ENCODE measurements at regions not wholly inside any gene's neighbourhood (a gene's known extent, or its start where the extent isn't known, plus 50 kb on each side); places are given as distances from the start of the nearest gene placed in this dataset.

DNA sequence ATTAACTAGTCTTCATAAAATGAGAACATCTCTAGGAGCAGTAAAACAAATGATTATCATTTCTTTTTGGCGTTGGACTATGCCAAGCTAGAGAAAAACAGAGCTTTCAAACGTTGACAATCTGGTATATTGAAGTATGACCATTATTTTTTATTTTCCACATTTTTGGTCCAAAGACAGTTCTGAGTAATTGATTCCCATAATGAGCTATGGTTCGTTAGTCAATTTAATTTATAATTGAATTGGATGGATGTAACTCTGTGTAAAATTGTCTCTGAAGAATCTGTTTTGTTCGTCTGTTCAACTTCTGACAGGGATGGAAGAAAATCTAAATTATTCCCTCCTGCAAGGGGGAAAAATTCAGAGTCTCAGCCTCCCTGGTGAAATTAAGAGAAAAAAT lies 234.5 kb downstream of the LMO4 start:
- no peak for DNase-seq

GRCh38 chr1:87565861-87566260 lies 237.2 kb downstream of the LMO4 start:
- DNase-seq, result no peak

DNA sequence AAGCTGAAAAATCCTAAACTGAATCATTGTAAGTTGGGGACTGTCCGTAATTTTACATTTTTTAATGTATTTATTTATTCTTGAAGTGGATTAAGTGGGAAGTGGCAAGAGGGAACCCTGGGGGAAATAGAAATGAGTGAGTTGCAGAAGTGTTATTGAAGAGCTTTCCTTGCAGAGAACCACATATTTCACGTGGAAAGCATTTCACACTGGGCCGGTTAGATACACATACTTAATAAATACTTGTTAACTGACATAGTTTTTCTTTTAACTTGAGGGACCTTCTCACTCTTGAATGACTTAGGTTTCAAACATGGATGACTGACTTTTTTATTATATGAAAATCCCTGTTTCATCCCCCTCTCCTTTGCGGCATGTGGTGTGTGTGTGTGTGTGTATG lies 239.3 kb downstream of the LMO4 start:
- no peak for DNase-seq

DNA sequence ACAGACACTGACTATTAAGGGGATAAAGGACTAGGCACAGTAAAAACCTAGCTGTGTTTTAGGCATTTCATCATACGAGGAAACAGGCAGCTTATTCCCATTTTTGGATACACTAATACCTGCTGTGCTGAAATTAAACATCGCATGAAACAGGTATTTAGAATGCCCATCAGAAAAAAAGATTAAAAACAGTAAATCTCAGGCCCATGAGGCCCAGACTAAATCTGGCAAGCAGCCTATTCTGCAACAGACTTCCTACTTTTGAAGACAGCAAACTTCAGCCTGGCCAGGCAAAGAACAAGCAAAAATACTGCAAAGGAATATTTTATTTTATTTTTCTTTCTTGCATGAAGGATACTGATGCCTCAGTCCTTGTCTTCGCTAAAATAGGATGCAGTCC lies 240.2 kb downstream of the LMO4 start:
- DNase-seq, result no peak

- DNase-seq, result no peak
Measured at GRCh38 chr1:87572008-87572407, 243.3 kb downstream of the LMO4 start.

GRCh38 chr1:87572891-87573290 lies 244.2 kb downstream of the LMO4 start:
- no peak for DNase-seq

GRCh38 chr1:87575528-87575927 lies 246.8 kb downstream of the LMO4 start:
- DNase-seq, result no peak

DNA sequence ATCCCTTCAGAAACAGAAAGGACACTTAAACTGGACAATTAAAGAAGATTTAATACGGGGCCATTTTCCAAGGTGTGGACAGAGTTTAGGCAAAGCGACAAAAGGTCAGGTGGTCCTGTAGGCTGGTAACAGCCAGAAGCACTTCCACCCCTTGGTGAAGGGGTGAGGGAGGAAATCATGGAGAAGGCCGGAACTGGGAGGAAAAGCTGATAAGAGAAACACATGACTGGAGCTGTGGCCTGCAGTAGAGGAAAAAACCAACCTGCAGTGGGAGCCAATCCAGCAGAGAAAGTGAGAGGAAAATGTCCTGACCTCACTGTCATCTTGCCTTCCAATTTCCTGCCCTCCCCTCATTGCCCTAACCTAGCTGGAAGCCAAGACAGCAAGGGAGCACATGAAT lies 249.8 kb downstream of the LMO4 start:
- DNase-seq, result no peak

- DNase-seq, result no peak
Measured at GRCh38 chr1:87583459-87583858, 254.8 kb downstream of the LMO4 start.

DNA sequence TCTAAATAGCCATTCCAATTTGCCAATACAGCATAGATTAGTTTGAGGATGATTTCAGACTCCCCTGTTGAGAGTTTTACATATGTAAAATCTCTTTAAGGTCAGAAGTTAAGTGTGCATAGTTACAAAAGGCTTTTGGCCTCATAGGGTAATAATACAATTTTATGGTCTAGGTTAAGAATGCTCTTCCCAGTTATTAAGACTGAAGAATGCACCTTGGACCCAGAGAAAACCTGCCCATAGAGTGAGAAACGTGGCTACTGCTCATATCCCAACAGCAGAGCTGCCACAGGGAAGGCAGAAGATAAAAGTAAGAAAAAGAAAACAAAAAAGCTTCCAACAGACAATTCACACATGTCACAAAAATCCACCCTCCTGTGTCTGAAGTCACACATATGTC lies 255.9 kb downstream of the LMO4 start:
- no peak for DNase-seq

DNA sequence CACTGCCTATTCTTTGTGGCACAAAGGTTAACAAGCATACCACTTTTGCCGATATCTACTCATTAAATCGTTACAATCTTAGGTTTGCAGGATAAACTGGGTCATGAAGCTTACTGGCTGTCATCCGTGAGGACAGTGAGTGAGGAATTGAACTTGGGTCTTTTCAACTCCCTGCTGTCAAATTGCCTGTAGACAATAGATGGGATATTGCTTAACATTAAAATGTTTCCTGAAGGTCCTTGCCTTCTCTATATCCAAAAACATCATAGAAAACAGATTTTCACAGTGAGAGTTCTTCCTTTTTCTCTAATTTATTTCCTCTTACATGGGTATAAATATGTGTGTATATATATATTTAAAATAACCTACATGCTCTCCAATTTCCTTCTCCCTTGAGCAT lies 257.8 kb downstream of the LMO4 start:
- DNase-seq, result no peak

DNA sequence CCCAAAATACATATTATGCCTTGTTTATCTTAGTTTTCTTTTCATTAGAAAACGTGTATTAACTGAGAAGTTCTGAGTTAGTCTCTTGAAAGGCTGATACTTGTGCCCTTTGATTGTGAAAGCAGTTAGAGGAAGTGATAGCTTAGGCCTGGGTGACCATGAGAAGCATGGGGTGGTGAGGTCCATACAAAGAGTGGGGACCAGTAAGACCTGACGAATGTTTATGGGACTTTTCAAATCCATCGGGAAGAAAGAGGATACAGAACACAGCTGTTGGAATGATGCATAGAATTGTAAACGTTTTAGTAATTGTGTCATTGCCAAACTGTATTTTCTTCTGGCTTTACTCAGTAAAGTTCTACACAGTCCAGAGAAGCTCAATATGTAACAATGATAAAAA lies 259.8 kb downstream of the LMO4 start:
- no peak for DNase-seq

GRCh38 chr1:87591492-87591891 lies 262.8 kb downstream of the LMO4 start:
- no peak for DNase-seq

GRCh38 chr1:87592156-87592555 lies 263.5 kb downstream of the LMO4 start:
- no peak for DNase-seq

GRCh38 chr1:87594736-87595383 lies 266.2 kb downstream of the LMO4 start:
- DNase-seq, result no peak

- no peak for DNase-seq
Measured at GRCh38 chr1:87595384-87595781, 266.7 kb downstream of the LMO4 start.

DNA sequence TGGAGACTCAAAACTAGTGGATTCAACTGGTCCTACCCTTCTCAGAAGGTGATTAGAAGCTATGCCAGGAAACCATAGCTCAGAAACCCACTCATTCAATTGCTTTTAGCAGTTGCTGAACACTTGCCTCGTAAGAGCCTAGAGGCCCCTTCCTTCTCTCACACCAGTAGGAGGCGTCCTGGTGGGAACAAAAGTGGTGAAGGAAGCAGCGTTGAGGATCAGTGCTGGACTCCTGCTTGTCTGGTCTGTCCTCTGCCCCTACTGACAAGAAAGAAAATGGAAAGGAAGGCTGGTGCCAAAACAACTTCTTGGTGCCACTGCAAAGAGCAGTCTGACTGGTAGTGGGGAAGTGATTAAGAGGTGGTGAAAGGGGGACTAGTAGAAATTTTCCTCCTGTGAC lies 269.7 kb downstream of the LMO4 start:
- DNase-seq, result no peak

GRCh38 chr1:87599569-87599968 lies 270.9 kb downstream of the LMO4 start:
- no peak for DNase-seq

- DNase-seq, result no peak
Measured at GRCh38 chr1:87600055-87600850, 271.6 kb downstream of the LMO4 start.

DNA sequence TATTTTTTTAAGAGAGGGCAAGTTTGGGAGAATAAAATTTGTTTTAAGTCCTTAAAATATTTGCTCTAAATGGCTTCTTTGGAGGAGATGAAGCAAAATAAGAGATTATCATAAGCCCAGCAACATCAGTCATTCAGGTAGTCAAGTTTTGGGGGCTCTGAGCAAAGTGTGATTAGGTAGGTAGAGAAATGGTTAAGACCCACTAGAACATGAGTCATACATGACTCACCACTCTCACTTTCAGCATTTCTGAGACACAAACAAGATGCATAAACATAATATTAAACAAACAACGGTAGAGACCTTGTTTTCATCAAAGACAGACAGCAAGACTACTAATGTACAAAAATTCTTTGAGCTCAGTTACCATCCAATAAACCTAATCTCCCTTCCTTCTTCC lies 272.2 kb downstream of the LMO4 start:
- no peak for DNase-seq

DNA sequence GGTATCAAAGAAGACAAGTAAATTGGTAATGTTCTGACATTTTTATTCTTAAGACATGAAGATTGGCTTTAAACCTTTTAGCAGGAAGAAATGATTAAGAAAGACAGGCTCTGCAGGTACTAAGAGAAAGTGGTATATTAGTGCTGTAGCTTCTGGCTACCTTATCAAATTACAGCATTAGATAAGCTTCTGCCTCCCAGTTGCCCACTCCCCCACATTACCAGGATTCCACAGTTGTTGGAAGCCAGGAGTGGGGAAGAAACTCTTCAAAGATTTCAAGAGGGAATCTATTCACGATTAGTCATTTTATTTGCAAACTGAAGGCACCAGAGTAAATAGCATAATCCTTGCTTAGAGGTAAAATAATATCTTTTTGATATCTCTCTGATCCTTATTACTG lies 274.9 kb downstream of the LMO4 start:
- DNase-seq, result no peak

DNA sequence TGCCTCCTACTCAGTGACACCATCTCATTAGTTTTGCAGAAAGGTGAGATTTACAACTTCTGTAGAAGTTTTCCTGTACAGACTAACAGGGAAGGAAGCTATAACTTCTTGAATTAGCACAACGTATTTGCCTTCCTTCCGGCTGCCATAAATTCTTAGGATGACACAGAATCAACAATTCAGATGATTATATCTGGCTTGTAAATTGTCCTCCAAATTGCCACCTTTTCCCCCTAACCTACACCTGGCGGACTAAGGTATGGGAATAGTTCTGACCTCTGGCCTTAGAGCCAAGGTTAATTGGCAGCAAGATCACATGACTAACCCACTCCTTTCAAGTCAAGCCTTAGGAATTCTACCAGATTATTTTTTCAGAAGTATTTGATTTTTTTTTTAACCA lies 284.3 kb downstream of the LMO4 start:
- no peak for DNase-seq

DNA sequence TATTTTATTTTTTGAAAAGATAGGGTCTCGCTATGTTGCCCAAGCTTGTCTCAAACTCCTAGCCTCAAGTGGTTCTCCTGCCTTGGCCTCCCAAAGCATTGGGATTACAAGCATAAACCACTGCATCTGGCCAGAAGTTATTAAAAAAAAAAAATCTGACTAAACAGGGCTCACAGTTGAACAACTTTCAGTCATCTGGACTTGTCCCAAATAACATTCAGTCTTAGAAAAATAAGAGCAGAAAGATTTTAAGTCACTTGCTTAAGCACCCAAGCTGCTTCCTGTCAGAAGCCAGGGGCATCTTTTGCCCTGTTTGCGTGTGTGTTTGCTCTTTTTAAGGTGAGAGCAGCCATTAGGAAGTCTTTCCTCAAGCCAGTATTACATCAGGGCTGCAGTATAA lies 286.8 kb downstream of the LMO4 start:
- no peak for DNase-seq

- no peak for DNase-seq
Measured at GRCh38 chr1:87615901-87616300, 287.2 kb downstream of the LMO4 start.

DNA sequence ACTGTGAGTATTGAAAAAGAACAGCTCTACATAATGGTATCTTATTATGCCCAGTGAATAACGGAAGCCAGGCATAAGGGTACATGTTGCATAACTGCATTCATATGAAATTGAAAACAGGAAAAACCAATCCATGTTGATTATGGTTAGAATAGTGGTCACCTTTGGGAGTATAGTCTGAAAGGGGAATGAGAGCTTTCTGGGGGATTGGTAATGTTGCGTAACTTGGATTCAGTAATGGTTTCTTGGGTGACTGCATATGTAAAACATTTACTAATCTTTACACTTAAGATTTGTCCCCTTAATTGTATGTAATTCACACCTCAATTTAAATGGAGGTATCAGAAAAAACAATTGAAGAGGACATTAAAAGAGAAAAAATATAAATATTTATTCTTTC lies 292.1 kb downstream of the LMO4 start:
- DNase-seq, result no peak
